HG02840 (cell line): ENCODE measurements at regions not wholly inside any gene's neighbourhood (a gene's known extent, or its start where the extent isn't known, plus 50 kb on each side); places are given as distances from the start of the nearest gene placed in this dataset.
"Not testable (repeated sequence)": the region's sequence is repeated elsewhere in the genome, so short reads cannot be mapped to it uniquely, and the experiment has no call there.

Experiments
- ATAC-seq: cut with Tn5 transposase; IDR thresholded peaks from one replicate; pipeline ENCODE4 v1.9.1; 2021; ENCODE audit warnings: mild to moderate bottlenecking, moderate library complexity, moderate number of reproducible peaks; ENCODE audit not compliant: unreplicated experiment, low FRiP score

- no peak for ATAC-seq
Observed at GRCh38 chr6:67200626-67201403, 1434.3 kb upstream of the ADGRB3 start.

GRCh38 chr6:67199425-67199824, 1435.7 kb upstream of the ADGRB3 start:
- no peak for ATAC-seq

- ATAC-seq, result no peak
Observed at GRCh38 chr6:67190733-67191132, 1444.3 kb upstream of the ADGRB3 start.

GRCh38 chr6:67184405-67184804, 1450.7 kb upstream of the ADGRB3 start:
- ATAC-seq, result no peak

GRCh38 chr6:67175101-67175500, 1460.0 kb upstream of the ADGRB3 start:
- no peak for ATAC-seq

GRCh38 chr6:67165606-67166005, 1458.6 kb upstream of the EYS start:
- no peak for ATAC-seq

- ATAC-seq, result no peak
Observed at GRCh38 chr6:67160820-67161219, 1453.8 kb upstream of the EYS start.

- ATAC-seq, result no peak
Observed at GRCh38 chr6:67141005-67141404, 1434.0 kb upstream of the EYS start.

- ATAC-seq, result no peak
Observed at GRCh38 chr6:67133973-67134372, 1426.9 kb upstream of the EYS start.

- ATAC-seq, result no peak
Observed at GRCh38 chr6:67131827-67132226, 1424.8 kb upstream of the EYS start.

- no peak for ATAC-seq
Observed at GRCh38 chr6:67129780-67130179, 1422.8 kb upstream of the EYS start.

- no peak for ATAC-seq
Observed at GRCh38 chr6:67127041-67127440, 1420.0 kb upstream of the EYS start.

GRCh38 chr6:67121115-67121514, 1414.1 kb upstream of the EYS start:
- no peak for ATAC-seq

- ATAC-seq, result no peak
Observed at GRCh38 chr6:67112120-67112519, 1405.1 kb upstream of the EYS start.

GRCh38 chr6:67102743-67103142, 1395.7 kb upstream of the EYS start:
- ATAC-seq, result no peak

- ATAC-seq, result not testable (repeated sequence)
Observed at GRCh38 chr6:67095618-67096226, 1388.7 kb upstream of the EYS start.

GRCh38 chr6:67094431-67094946, 1387.5 kb upstream of the EYS start:
- no peak for ATAC-seq

- no peak for ATAC-seq
Observed at GRCh38 chr6:67073938-67074337, 1366.9 kb upstream of the EYS start.

- no peak for ATAC-seq
Observed at GRCh38 chr6:67068781-67069180, 1361.8 kb upstream of the EYS start.

- no peak for ATAC-seq
Observed at GRCh38 chr6:67064323-67064722, 1357.3 kb upstream of the EYS start.

- ATAC-seq, result no peak
Observed at GRCh38 chr6:67047996-67048395, 1341.0 kb upstream of the EYS start.

GRCh38 chr6:67045076-67045475, 1338.0 kb upstream of the EYS start:
- no peak for ATAC-seq
